K562 (cell line): ENCODE measurements at regions not wholly inside any gene's neighbourhood (a gene's known extent, or its start where the extent isn't known, plus 50 kb on each side); places are given as distances from the start of the nearest gene placed in this dataset.
A peak's percentile ranks its signal among the peaks of the same experiment; 100 is the strongest.

ENCODE experiments used
- ATAC-seq: fragments of 200-7000 bp; cut with Tn5 transposase; 3 replicates; pipeline ENCODE4 v1.9.1; 2020; ENCODE audit warnings: moderate library complexity
- BruUV-seq: library from RNA; stranded (reverse); fragments of 400-500 nt; replicated peaks from 2 replicates; lab custom pipeline; 2021; lab: Mats Ljungman, UMichigan
- CTCF ChIA-PET: fragments of 300-600 bp; formaldehyde crosslinking; extraction: SDS; loops from one replicate; lab custom pipeline; 2021; ENCODE audit warnings: low intra/inter-chr PET ratio; lab: Yijun Ruan, JAX
- POLR2A ChIA-PET: fragments of 300-600, 350-650 bp; sonication (Branson Sonifier 250); formaldehyde crosslinking; extraction: SDS; loops from one replicate; lab custom pipeline; 2021; ENCODE audit warnings: antibody characterized with exemption, inconsistent platforms; lab: Yijun Ruan, JAX
- DNase-seq, 4 experiments: peaks; one replicate each; pipeline versions ENCODE4 v3.0.0 to v3.0.0-alpha.2; 2011 to 2018; ENCODE audit warnings: low spot score in 3 of 4, mixed read lengths in 3 of 4; ENCODE audit errors: extremely low read depth in 1 of 4
- FAIRE-seq: peaks from 2 replicates; lab custom pipeline; 2011; peaks lifted over from hg19 to GRCh38; lab: Jason Lieb, UNC
- H2AFZ ChIP-seq: 2 replicates; pipeline ENCODE4 v1.6.0; 2011; ENCODE audit warnings: low read depth, low read length, control low read depth, inconsistent platforms
- H3K27ac ChIP-seq: fragments of 200-600 bp; 3 replicates; pipeline ENCODE4 v1.8.0; 2011; ENCODE audit warnings: low read depth, mild to moderate bottlenecking, control low read depth, inconsistent platforms, low read length, moderate library complexity, mixed read lengths; ENCODE audit errors: extremely low read depth
- H3K27me3 ChIP-seq, 2 experiments: fragments of 300-600 bp in 1 of 2; 2 replicates in 1 of 2; 3 replicates in 1 of 2; pipeline versions ENCODE4 v1.6.0 to v1.8.0; 2011; ENCODE audit warnings: inconsistent platforms in 2 of 2, low read length in 2 of 2, mild to moderate bottlenecking in 1 of 2, mixed read lengths in 1 of 2, moderate library complexity in 1 of 2; ENCODE audit not compliant: control insufficient read depth in 2 of 2, insufficient read depth in 2 of 2
- H3K36me3 ChIP-seq: fragments of 300-600 bp; 3 replicates; pipeline ENCODE4 v1.8.0; 2011; ENCODE audit warnings: mild to moderate bottlenecking, low read length, inconsistent platforms; ENCODE audit not compliant: control insufficient read depth, insufficient read depth
- H3K4me1 ChIP-seq, 2 experiments: fragments of 200-600 bp in 1 of 2; replicated peaks in 1 of 2; 2 replicates in 1 of 2; 3 replicates in 1 of 2; pipeline versions ENCODE4 v1.5.1 to v1.8.0; 2011; ENCODE audit warnings: inconsistent platforms in 2 of 2, low read length in 2 of 2, mild to moderate bottlenecking in 1 of 2, mixed read lengths in 1 of 2, moderate library complexity in 1 of 2; ENCODE audit not compliant: control insufficient read depth in 2 of 2, insufficient read depth in 2 of 2
- H3K4me2 ChIP-seq: 2 replicates; pipeline ENCODE4 v1.6.1; 2011; ENCODE audit warnings: low read length, control low read depth, inconsistent platforms, mixed read lengths; ENCODE audit not compliant: insufficient read depth
- H3K4me3 ChIP-seq: fragments of 200-600 bp; sonication (generic), shearing (Covaris generic); 2 replicates; pipeline ENCODE4 v1.5.1; 2016; ENCODE audit warnings: control low read depth, inconsistent platforms
- H3K79me2 ChIP-seq: fragments of 200-600 bp; 3 replicates; pipeline ENCODE4 v1.8.0; 2011; ENCODE audit warnings: low read length, inconsistent platforms; ENCODE audit not compliant: control insufficient read depth, insufficient read depth
- H3K9ac ChIP-seq, 2 experiments: 2 replicates each; pipeline versions ENCODE4 v1.6.0 to v1.6.1; 2011; ENCODE audit warnings: low read depth in 2 of 2, low read length in 2 of 2, control low read depth in 1 of 2, inconsistent platforms in 1 of 2, mild to moderate bottlenecking in 1 of 2, mixed read lengths in 1 of 2; ENCODE audit not compliant: insufficient read depth in 1 of 2
- H3K9me1 ChIP-seq: one replicate; pipeline ENCODE4 v1.6.0; 2011; ENCODE audit warnings: inconsistent platforms, mild to moderate bottlenecking, low read length, moderate library complexity; ENCODE audit not compliant: control insufficient read depth, insufficient read depth
- H3K9me3 ChIP-seq: replicated peaks from 2 replicates; pipeline ENCODE4 v1.5.1; 2011; ENCODE audit warnings: low read depth, low read length, inconsistent platforms; ENCODE audit not compliant: control insufficient read depth, insufficient read depth
- H4K20me1 ChIP-seq: replicated peaks from 2 replicates; pipeline ENCODE4 v1.6.1; 2011; ENCODE audit warnings: low read length, inconsistent platforms, mixed read lengths; ENCODE audit not compliant: control insufficient read depth, insufficient read depth
- CEBPG ChIP-seq, 3 experiments: fragments of 200-800 bp in 1 of 3; sonication (Bioruptor generic) in 1 of 3; sonication (generic) in 1 of 3; formaldehyde crosslinking in 1 of 3; IDR thresholded peaks in 2 of 3; conservative IDR thresholded peaks in 1 of 3; 2 replicates each; pipeline versions ENCODE4 v1.6.1 to v1.8.0; 2016 to 2022; ENCODE audit warnings: missing compliant biosample characterization in 2 of 3, missing genetic modification characterization in 2 of 3, mild to moderate bottlenecking in 1 of 3, missing genetic modification reagents in 1 of 3
- MXI1 ChIP-seq: IDR thresholded peaks from 2 replicates; pipeline ENCODE4 v1.6.1; 2011; ENCODE audit warnings: low read depth, mild to moderate bottlenecking, improper control_type of control experiment, low read length
- ZC3H4 ChIP-seq: sonication (generic); formaldehyde crosslinking; IDR thresholded peaks from 2 replicates; pipeline ENCODE4 v1.9.0; 2021; ENCODE audit warnings: missing genetic modification reagents, borderline replicate concordance
- ZNF778 ChIP-seq: fragments of 450-650 bp; formaldehyde crosslinking; IDR thresholded peaks from 2 replicates; pipeline ENCODE4 v1.4.0; 2020; ENCODE audit warnings: mild to moderate bottlenecking, moderate library complexity
- WGBS: fragments of 100-300 bp; shearing (Covaris generic); methylation state at CpG from one replicate; pipeline ENCODE4 v1.1.6; 2016; ENCODE audit warnings: low coverage, mixed read lengths; ENCODE audit not compliant: insufficient coverage; ENCODE audit errors: missing lambda C conversion rate; 5-methylcytosine and 5-hydroxymethylcytosine counted together
- in situ Hi-C: fragments of 300-500 bp; cut with MboI; formaldehyde crosslinking; loops from 4 replicates; pipeline ENCODE4 v1.15.0; 2018; ENCODE audit warnings: inconsistent platforms, mixed read lengths
- intact Hi-C: fragments of 100-400 bp; cut with micrococcal nuclease; formaldehyde crosslinking; loops from 2 replicates; pipeline ENCODE4 v1.14.2; 2022
- TF ChIP-seq, protein P1 (sequence below), 2 experiments: fragments of 450-650 bp in 1 of 2; sonication (generic) in 1 of 2; formaldehyde crosslinking in 1 of 2; IDR thresholded peaks in 1 of 2; conservative IDR thresholded peaks in 1 of 2; 2 replicates each; pipeline versions ENCODE4 v1.6.1 to v1.8.1; 2016 to 2023; ENCODE audit warnings: mild to moderate bottlenecking in 2 of 2, moderate library complexity in 2 of 2, inconsistent platforms in 1 of 2, missing genetic modification reagents in 1 of 2

DNA sequence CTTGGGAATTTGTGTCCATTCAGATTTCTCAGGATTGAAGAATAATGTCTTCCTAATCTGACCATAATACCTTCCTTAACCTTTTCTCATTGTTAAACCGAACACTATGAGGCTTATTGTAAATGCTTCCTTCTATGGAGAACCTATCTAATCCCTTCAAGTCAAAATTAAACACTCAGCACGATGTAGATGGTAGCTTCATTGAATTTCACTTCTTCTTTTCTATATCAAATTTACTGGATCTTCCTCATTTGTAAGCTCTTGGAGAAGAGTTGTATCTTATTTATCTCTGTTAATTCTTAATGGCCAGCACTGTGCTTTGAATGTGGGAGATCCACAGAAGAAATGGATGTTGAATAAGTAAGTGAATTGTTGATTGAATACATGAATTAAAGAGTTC lies 109.0 kb upstream of the RAPGEF2 start:
- H3K27ac ChIP-seq, result no peak overlapping the region
- ChIA-PET POLR2A (interaction anchor here (0.6 to 1.0 kb wide), 2 partner anchors 10 to 107 kb away, joined by 3 to 4 read pairs; no protein-coding TSS in a partner anchor), CTCF (no interaction called here)
- no peak for ATAC-seq
- no peaks in the 10 kb centered on the region for H3K9me3 ChIP-seq
- in situ Hi-C loops (no loop called here), intact Hi-C loops (no loop called here)
- H3K4me3 ChIP-seq, result no peak overlapping the region
- no peak for TF ChIP-seq ZNF778
- no peak for TF ChIP-seq MXI1
- TF ChIP-seq CEBPG (CRISPR knock-in tag; IDR thresholded peaks at IDR 0.05), result no peak
- no peak for TF ChIP-seq CEBPG (tag; conservative IDR thresholded peaks at IDR 0.05 in 1 of 2, IDR thresholded peaks at IDR 0.05 in 1 of 2)
- TF ChIP-seq, protein P1, sequence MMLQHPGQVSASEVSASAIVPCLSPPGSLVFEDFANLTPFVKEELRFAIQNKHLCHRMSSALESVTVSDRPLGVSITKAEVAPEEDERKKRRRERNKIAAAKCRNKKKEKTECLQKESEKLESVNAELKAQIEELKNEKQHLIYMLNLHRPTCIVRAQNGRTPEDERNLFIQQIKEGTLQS (IDR thresholded peaks at IDR 0.05), result no peak
- TF ChIP-seq, protein P1 (CRISPR knock-in tag; conservative IDR thresholded peaks at IDR 0.05), result no peak
- no peak for TF ChIP-seq ZC3H4 (CRISPR knock-in tag)
- peaks cover 0 to 6% of the 10 kb centered on the region in 2 experiments; a peak in 2 of 5 replicates for H3K4me1 ChIP-seq
- H3K9me1 ChIP-seq, result no peaks in the 10 kb centered on the region
- WGBS, result 12% methylated on average over 2 of the region's 2 CpGs
- H2AFZ ChIP-seq, result peak overlapping the region; percentile 5; the same call in 1 of the 2 replicates
- no peak overlapping the region for H3K9ac ChIP-seq
- BruUV-seq, result no TSS peak
- H4K20me1 ChIP-seq, result no peaks in the 10 kb centered on the region
- H3K36me3 ChIP-seq, result no peaks in the 10 kb centered on the region
- DNase-seq, result no peak
- H3K27me3 ChIP-seq, result no peaks in the 10 kb centered on the region
- no peaks in the 10 kb centered on the region for H3K79me2 ChIP-seq
- no peak for FAIRE-seq
- no peak overlapping the region for H3K4me2 ChIP-seq
